ENCODE measurements at regions not wholly inside any gene's neighbourhood (a gene's known extent, or its start where the extent isn't known, plus 50 kb on each side); places are given as distances from the start of the nearest gene placed in this dataset.

DNA sequence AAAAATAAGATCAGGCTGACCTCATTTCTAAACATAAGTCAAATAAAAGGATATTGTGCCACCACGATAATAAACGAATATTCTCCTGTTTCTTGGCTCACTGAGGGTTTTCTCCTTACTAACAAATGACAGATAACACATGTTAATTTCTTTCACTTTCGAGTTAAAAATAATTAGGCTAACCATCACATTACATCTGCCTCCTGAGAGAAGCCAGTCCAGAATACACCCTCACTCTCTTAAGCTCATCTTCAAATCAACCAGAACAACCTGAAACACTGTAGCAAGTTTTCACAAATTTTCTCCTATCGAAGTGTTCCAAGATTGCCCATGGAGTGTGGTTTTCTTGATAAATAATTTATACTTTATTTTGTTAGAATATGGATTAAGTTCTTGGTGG lies 1285.6 kb upstream of the EYS start:
- H3K4me1 ChIP-seq (ENCODE audit: low read depth, poor library complexity, severe bottlenecking), result peaks cover 30% of the 10 kb centered on the region
- no peaks in the 10 kb centered on the region for H4K20me1 ChIP-seq (ENCODE audit: insufficient read depth)
- peak overlapping the region; percentile 77 for H3K4me2 ChIP-seq
- peak overlapping the region; percentile 26; the same call in 1 of the 2 replicates for H3K9ac ChIP-seq
- H3K27ac ChIP-seq, result peak overlapping the region; percentile 55
- H3K36me3 ChIP-seq (ENCODE audit: insufficient read depth), result no peaks in the 10 kb centered on the region
- no peaks in the 10 kb centered on the region for H3K27me3 ChIP-seq (ENCODE audit: insufficient read depth, low read depth)
- H2AFZ ChIP-seq (ENCODE audit: low read depth), result peak overlapping the region; percentile 84
- no peak for TF ChIP-seq CTCF (conservative IDR thresholded peaks at IDR 0.05; ENCODE audit: low read depth, low read length)
- H3K79me2 ChIP-seq (ENCODE audit: insufficient read depth, low read depth), result no peaks in the 10 kb centered on the region
- no peak overlapping the region for H3K4me3 ChIP-seq (IDR thresholded peaks at IDR 0.05; ENCODE audit: insufficient read depth, low read depth, low read length)

DNA sequence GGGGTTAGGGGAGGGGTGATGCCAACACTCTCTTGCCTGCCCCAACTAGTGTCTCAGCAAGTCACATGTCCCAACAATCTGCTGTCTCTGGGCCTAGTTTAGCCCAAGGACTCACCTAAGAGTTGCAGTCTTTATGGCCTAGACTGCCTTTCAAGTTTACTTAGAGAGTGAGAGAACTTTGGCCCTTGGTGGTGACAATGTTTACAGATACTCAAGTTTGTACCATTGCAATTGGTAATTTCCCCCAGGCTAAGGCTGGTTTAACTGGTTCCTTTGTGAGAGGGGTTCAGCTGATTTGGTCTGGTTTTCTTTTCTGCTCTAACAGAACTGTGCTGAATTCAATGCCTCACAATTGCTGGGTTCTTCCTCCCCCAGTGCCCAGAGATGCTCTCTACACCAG lies 1279.9 kb upstream of the EYS start:
- Histone ChIP-seq H3K9ac (no peak overlapping the region), H3K79me2 (ENCODE audit: insufficient read depth, low read depth) (no peaks in the 10 kb centered on the region), H3K4me2 (no peak overlapping the region), H3K27ac (no peak overlapping the region), H3K4me1 (ENCODE audit: low read depth, poor library complexity, severe bottlenecking) (peaks cover 17% of the 10 kb centered on the region), H4K20me1 (ENCODE audit: insufficient read depth) (no peaks in the 10 kb centered on the region), H3K36me3 (ENCODE audit: insufficient read depth) (no peaks in the 10 kb centered on the region), H2AFZ (ENCODE audit: low read depth) (no peak overlapping the region), H3K4me3 (IDR thresholded peaks at IDR 0.05; ENCODE audit: insufficient read depth, low read depth, low read length) (no peak overlapping the region), H3K27me3 (ENCODE audit: insufficient read depth, low read depth) (no peaks in the 10 kb centered on the region)
- no peak for TF ChIP-seq CTCF (conservative IDR thresholded peaks at IDR 0.05; ENCODE audit: low read depth, low read length)

DNA sequence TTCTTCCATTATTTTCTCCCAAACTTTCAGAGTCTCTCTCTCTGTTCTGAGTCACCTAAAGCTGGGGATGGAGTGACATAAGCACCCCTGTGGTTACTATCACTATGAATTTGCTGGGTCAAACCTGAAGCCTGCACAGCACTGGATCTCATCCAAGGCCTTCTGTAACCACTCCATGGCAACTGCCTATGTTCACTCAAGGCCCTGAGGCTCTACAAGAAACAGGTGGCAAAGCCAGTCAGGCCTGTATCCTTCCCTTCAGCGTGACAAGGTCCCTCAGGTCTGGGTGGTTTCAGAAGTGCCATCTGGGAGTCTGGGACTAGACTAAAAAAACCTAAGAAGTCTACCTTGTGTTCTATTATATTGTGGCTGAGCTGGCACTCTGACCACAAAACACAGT lies 1278.8 kb upstream of the EYS start:
- Histone ChIP-seq H3K36me3 (ENCODE audit: insufficient read depth) (no peaks in the 10 kb centered on the region), H3K9ac (no peak overlapping the region), H3K27ac (no peak overlapping the region), H3K4me3 (IDR thresholded peaks at IDR 0.05; ENCODE audit: insufficient read depth, low read depth, low read length) (no peak overlapping the region), H4K20me1 (ENCODE audit: insufficient read depth) (no peaks in the 10 kb centered on the region), H3K4me2 (no peak overlapping the region), H3K27me3 (ENCODE audit: insufficient read depth, low read depth) (no peaks in the 10 kb centered on the region), H2AFZ (ENCODE audit: low read depth) (no peak overlapping the region), H3K4me1 (ENCODE audit: low read depth, poor library complexity, severe bottlenecking) (peaks cover 9% of the 10 kb centered on the region), H3K79me2 (ENCODE audit: insufficient read depth, low read depth) (no peaks in the 10 kb centered on the region)
- TF ChIP-seq CTCF (conservative IDR thresholded peaks at IDR 0.05; ENCODE audit: low read depth, low read length), result no peak

GRCh38 chr6:66970373-66970772 lies 1263.3 kb upstream of the EYS start:
- Histone ChIP-seq H3K27me3 (ENCODE audit: insufficient read depth, low read depth) (no peaks in the 10 kb centered on the region), H3K79me2 (ENCODE audit: insufficient read depth, low read depth) (no peaks in the 10 kb centered on the region), H3K4me2 (no peak overlapping the region), H3K4me1 (ENCODE audit: low read depth, poor library complexity, severe bottlenecking) (no peaks in the 10 kb centered on the region), H3K36me3 (ENCODE audit: insufficient read depth) (no peaks in the 10 kb centered on the region), H3K4me3 (IDR thresholded peaks at IDR 0.05; ENCODE audit: insufficient read depth, low read depth, low read length) (no peak overlapping the region), H3K9ac (no peak overlapping the region), H3K27ac (no peak overlapping the region), H2AFZ (ENCODE audit: low read depth) (no peak overlapping the region), H4K20me1 (ENCODE audit: insufficient read depth) (no peaks in the 10 kb centered on the region)
- TF ChIP-seq CTCF (conservative IDR thresholded peaks at IDR 0.05; ENCODE audit: low read depth, low read length), result no peak
